HCT116 (cell line): ENCODE measurements at regions not wholly inside any gene's neighbourhood (a gene's known extent, or its start where the extent isn't known, plus 50 kb on each side); places are given as distances from the start of the nearest gene placed in this dataset.

Experiments used
- ATAC-seq: fragments of 200-7000 bp; cut with Tn5 transposase; 2 replicates; pipeline ENCODE4 v1.9.1; 2020; ENCODE audit warnings: mild to moderate bottlenecking, moderate library complexity
- BruUV-seq: library from RNA; stranded (reverse); fragments of 400-500 nt; replicated peaks from 2 replicates; lab custom pipeline; 2021; lab: Mats Ljungman, UMichigan
- CTCF ChIA-PET: fragments of 300-600 bp; sonication (Branson Sonifier 250); formaldehyde crosslinking; loops from one replicate; lab custom pipeline; 2021; ENCODE audit warnings: antibody characterized with exemption; lab: Charles Lee
- POLR2A ChIA-PET: fragments of 300-600, 350-600 bp; sonication (Branson Sonifier 250); formaldehyde crosslinking; loops from one replicate; lab custom pipeline; 2021; ENCODE audit warnings: antibody characterized with exemption; lab: Charles Lee
- RAD21 ChIA-PET, 2 experiments: fragments of 300-600 bp; sonication (Branson Sonifier 250); formaldehyde crosslinking; loops; one replicate each; lab custom pipeline; 2023; ENCODE audit warnings: low total read pairs in 2 of 2; ENCODE audit not compliant: uncharacterized antibody in 2 of 2, unreplicated experiment in 2 of 2, low non-redundant PET in 1 of 2; lab: Charles Lee
- DNase-seq: peaks from one replicate; pipeline ENCODE4 v3.0.0-alpha.2; 2010; ENCODE audit warnings: low read depth, low spot score
- H2AFZ ChIP-seq: fragments of 200-600 bp; shearing (Covaris generic), sonication (generic); 2 replicates; pipeline ENCODE4 v1.6.1; 2017; ENCODE audit warnings: low read depth, mixed run types, mixed read lengths, antibody characterized with exemption, low read length; ENCODE audit not compliant: poor library complexity, severe bottlenecking
- H3K27ac ChIP-seq: 2 replicates; pipeline ENCODE4 v1.5.1; 2012; ENCODE audit warnings: low read depth, low read length
- H3K27me3 ChIP-seq: fragments of 200-600 bp; sonication (generic); 2 replicates; pipeline ENCODE4 v1.6.1; 2016; ENCODE audit warnings: mixed run types, low read length, mixed read lengths; ENCODE audit not compliant: insufficient read depth
- H3K36me3 ChIP-seq, 2 experiments: fragments of 200-500 bp in 1 of 2; fragments of 200-600 bp in 1 of 2; sonication (Bioruptor generic) in 1 of 2; sonication (generic) in 1 of 2; 2 replicates each; pipeline versions ENCODE4 v1.5.1 to v1.6.1; 2014 to 2016; ENCODE audit warnings: low read length in 2 of 2, inconsistent platforms in 1 of 2, mixed read lengths in 1 of 2, mixed run types in 1 of 2; ENCODE audit not compliant: insufficient read depth in 2 of 2, control insufficient read depth in 1 of 2
- H3K4me1 ChIP-seq, 2 experiments: fragments of 200-600 bp in 1 of 2; sonication (generic) in 1 of 2; 2 replicates each; pipeline versions ENCODE4 v1.5.1 to v1.6.1; 2012 to 2017; ENCODE audit warnings: low read length in 2 of 2, inconsistent platforms in 1 of 2, mild to moderate bottlenecking in 1 of 2, mixed read lengths in 1 of 2, mixed run types in 1 of 2, moderate library complexity in 1 of 2; ENCODE audit not compliant: insufficient read depth in 2 of 2, control insufficient read depth in 1 of 2
- H3K4me2 ChIP-seq: fragments of 200-600 bp; sonication (generic); 2 replicates; pipeline ENCODE4 v1.6.1; 2017; ENCODE audit warnings: mixed run types, low read length, mixed read lengths
- H3K4me3 ChIP-seq, 2 experiments: fragments of 200-600 bp in 1 of 2; sonication (generic) in 1 of 2; replicated peaks in 1 of 2; 2 replicates each; pipeline ENCODE4 v1.5.1; 2011 to 2016; ENCODE audit warnings: low read length in 2 of 2, control low read depth in 1 of 2, low read depth in 1 of 2, mild to moderate bottlenecking in 1 of 2, mixed read lengths in 1 of 2, mixed run types in 1 of 2
- H3K79me2 ChIP-seq: fragments of 200-600 bp; sonication (generic); 2 replicates; pipeline ENCODE4 v1.6.1; 2017; ENCODE audit warnings: mild to moderate bottlenecking, mixed run types, low read length, moderate library complexity, mixed read lengths; ENCODE audit not compliant: insufficient read depth
- H3K9ac ChIP-seq: fragments of 200-600 bp; sonication (generic); 2 replicates; pipeline ENCODE4 v1.6.1; 2016; ENCODE audit warnings: low read length, mixed read lengths
- H3K9me2 ChIP-seq: fragments of 200-600 bp; sonication (generic), shearing (Covaris generic); 2 replicates; pipeline ENCODE4 v1.6.1; 2017; ENCODE audit warnings: mixed run types, mild to moderate bottlenecking, moderate library complexity; ENCODE audit not compliant: insufficient read depth
- H3K9me3 ChIP-seq, 2 experiments: fragments of 200-500 bp in 1 of 2; fragments of 200-600 bp in 1 of 2; sonication (Bioruptor generic) in 1 of 2; sonication (generic) in 1 of 2; 2 replicates each; pipeline ENCODE4 v1.6.1; 2014 to 2017; ENCODE audit warnings: low read length in 2 of 2, mixed read lengths in 2 of 2, inconsistent platforms in 1 of 2, low read depth in 1 of 2, mild to moderate bottlenecking in 1 of 2, mixed run types in 1 of 2, moderate library complexity in 1 of 2; ENCODE audit not compliant: control insufficient read depth in 1 of 2, insufficient read depth in 1 of 2
- H4K20me1 ChIP-seq: fragments of 200-600 bp; sonication (generic), shearing (Covaris generic); 2 replicates; pipeline ENCODE4 v1.6.1; 2017; ENCODE audit warnings: mixed run types, mild to moderate bottlenecking, moderate library complexity; ENCODE audit not compliant: insufficient read depth
- CBX3 ChIP-seq: IDR thresholded peaks from 2 replicates; pipeline ENCODE4 v1.6.1; 2012; ENCODE audit warnings: low read depth
- CEBPB ChIP-seq: IDR thresholded peaks from 2 replicates; pipeline ENCODE4 v1.6.1; 2012; ENCODE audit warnings: low read depth
- EZH2 ChIP-seq: fragments of 200-600 bp; sonication (generic); IDR thresholded peaks from 2 replicates; pipeline ENCODE4 v1.6.1; 2017; ENCODE audit warnings: antibody characterized with exemption, mixed run types
- JUND ChIP-seq: IDR thresholded peaks from 2 replicates; pipeline ENCODE4 v1.6.1; 2012
- RAD21 ChIP-seq: IDR thresholded peaks from 2 replicates; pipeline ENCODE4 v1.6.1; 2012; ENCODE audit warnings: low read depth, mild to moderate bottlenecking
- SIN3A ChIP-seq: IDR thresholded peaks from 2 replicates; pipeline ENCODE4 v1.6.1; 2012; ENCODE audit warnings: low read depth
- SP1 ChIP-seq: IDR thresholded peaks from 2 replicates; pipeline ENCODE4 v1.6.1; 2012; ENCODE audit warnings: low read depth
- SRF ChIP-seq: IDR thresholded peaks from 2 replicates; pipeline ENCODE4 v1.6.1; 2012; ENCODE audit warnings: low read depth
- YY1 ChIP-seq: IDR thresholded peaks from 2 replicates; pipeline ENCODE4 v1.6.1; 2011; ENCODE audit warnings: low read length, low read depth, moderate library complexity, mild to moderate bottlenecking; ENCODE audit not compliant: insufficient replicate concordance; ENCODE audit errors: extremely low read depth
- intact Hi-C: fragments of 100-400 bp; cut with micrococcal nuclease; formaldehyde crosslinking; loops from 2 replicates; pipeline ENCODE4 v1.10.0; 2022
- TF ChIP-seq, protein P1 (sequence below): IDR thresholded peaks from 2 replicates; pipeline ENCODE4 v1.6.1; 2012; ENCODE audit warnings: low read depth
- TF ChIP-seq, protein P2 (sequence below): IDR thresholded peaks from 2 replicates; pipeline ENCODE4 v1.6.1; 2011; ENCODE audit warnings: mild to moderate bottlenecking, low read length, moderate library complexity; ENCODE audit not compliant: insufficient replicate concordance; ENCODE audit errors: extremely low read depth
- TF ChIP-seq, protein P3 (sequence below), 3 experiments: fragments of 200-600 bp in 1 of 3; sonication (generic) in 1 of 3; IDR thresholded peaks in 2 of 3; conservative IDR thresholded peaks in 1 of 3; 2 replicates each; pipeline ENCODE4 v1.5.1; 2012 to 2017; ENCODE audit warnings: low read depth in 2 of 3, low read length in 2 of 3, antibody characterized with exemption in 1 of 3, borderline replicate concordance in 1 of 3, control low read depth in 1 of 3, mild to moderate bottlenecking in 1 of 3, mixed read lengths in 1 of 3, mixed run types in 1 of 3, moderate library complexity in 1 of 3; ENCODE audit not compliant: insufficient read depth in 1 of 3
- TF ChIP-seq, protein P4 (sequence below): IDR thresholded peaks from 2 replicates; pipeline ENCODE4 v1.6.1; 2012

DNA sequence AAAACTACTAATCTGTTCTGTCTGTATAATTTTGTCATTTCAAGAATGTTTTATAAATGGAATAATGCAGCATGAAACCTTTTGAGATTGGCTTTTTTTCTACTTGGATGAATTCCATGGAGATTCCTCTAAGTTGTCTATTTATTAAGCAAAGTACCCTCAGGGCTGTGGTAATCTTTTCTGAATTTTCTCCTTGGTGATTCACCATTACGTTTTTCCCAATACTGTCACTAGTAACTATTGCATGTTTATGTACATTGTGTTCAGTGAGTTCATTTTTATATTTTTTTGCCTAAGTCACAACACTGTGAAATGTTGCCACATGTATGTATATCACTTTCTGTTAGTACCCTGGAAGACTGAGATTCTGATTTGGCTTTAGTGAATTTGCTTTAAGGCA is 177.0 kb upstream of the GRIN3A start:
- CTCF ChIA-PET, result no interaction called here
- H3K79me2 ChIP-seq, result no peaks in the 10 kb centered on the region
- POLR2A ChIA-PET, result no interaction called here
- no peaks in the 10 kb centered on the region for H3K36me3 ChIP-seq
- no peak for TF ChIP-seq SIN3A
- TF ChIP-seq EZH2, result no peak
- no peak for TF ChIP-seq SRF
- no peak for TF ChIP-seq CBX3
- TF ChIP-seq CEBPB, result no peak
- TF ChIP-seq, all 23 proteins: peak for 0
- intact Hi-C loops, result no loop called here
- RAD21 ChIA-PET, result no interaction called here
- Histone ChIP-seq H3K9me2 (no peaks in the 10 kb centered on the region), H3K27ac (no peak overlapping the region), H3K4me3 (no peak overlapping the region), H3K4me2 (no peak overlapping the region), H3K27me3 (no peaks in the 10 kb centered on the region), H2AFZ (no peak overlapping the region), H3K9me3 (no peaks in the 10 kb centered on the region; a peak in 1 of 4 replicates), H4K20me1 (no peaks in the 10 kb centered on the region), H3K9ac (no peak overlapping the region), H3K4me1 (no peaks in the 10 kb centered on the region)
- no TSS peak for BruUV-seq
- DNase-seq, result no peak
- ATAC-seq, result no peak

DNA sequence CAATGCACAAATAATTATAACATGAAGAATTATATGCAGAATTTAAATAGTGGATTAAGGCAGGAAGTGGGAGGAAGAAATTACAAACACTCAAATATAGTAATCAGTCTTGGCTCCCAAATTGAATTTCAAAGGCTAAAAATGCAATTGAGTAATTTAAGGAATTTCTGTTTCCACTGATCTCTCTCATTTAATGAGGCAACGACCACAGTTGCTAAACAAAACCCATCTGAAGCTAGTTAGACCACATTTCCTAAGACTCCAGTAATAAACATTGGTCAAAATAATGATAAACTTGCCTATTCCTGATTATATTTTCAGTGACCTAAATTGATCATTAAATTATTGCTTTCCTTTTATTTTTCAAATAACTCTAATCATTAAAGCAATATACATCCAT is 174.3 kb upstream of the GRIN3A start:
- no TSS peak for BruUV-seq
- no peak overlapping the region for H3K4me3 ChIP-seq
- ChIA-PET RAD21 (no interaction called here), CTCF (no interaction called here), POLR2A (no interaction called here)
- DNase-seq, result no peak
- H3K79me2 ChIP-seq, result no peaks in the 10 kb centered on the region
- no peaks in the 10 kb centered on the region for H3K9me2 ChIP-seq
- no peak overlapping the region for H3K9ac ChIP-seq
- no peaks in the 10 kb centered on the region for H3K27me3 ChIP-seq
- H3K36me3 ChIP-seq, result no peaks in the 10 kb centered on the region
- no peak overlapping the region for H3K4me2 ChIP-seq
- no peak overlapping the region for H2AFZ ChIP-seq
- H4K20me1 ChIP-seq, result no peaks in the 10 kb centered on the region
- ATAC-seq, result no peak
- no peak overlapping the region for H3K27ac ChIP-seq
- H3K9me3 ChIP-seq, result no peaks in the 10 kb centered on the region; a peak in 1 of 4 replicates
- H3K4me1 ChIP-seq, result no peaks in the 10 kb centered on the region
- intact Hi-C loops, result no loop called here
- TF ChIP-seq SIN3A, result no peak
- no peak for TF ChIP-seq SRF
- TF ChIP-seq, protein P1, sequence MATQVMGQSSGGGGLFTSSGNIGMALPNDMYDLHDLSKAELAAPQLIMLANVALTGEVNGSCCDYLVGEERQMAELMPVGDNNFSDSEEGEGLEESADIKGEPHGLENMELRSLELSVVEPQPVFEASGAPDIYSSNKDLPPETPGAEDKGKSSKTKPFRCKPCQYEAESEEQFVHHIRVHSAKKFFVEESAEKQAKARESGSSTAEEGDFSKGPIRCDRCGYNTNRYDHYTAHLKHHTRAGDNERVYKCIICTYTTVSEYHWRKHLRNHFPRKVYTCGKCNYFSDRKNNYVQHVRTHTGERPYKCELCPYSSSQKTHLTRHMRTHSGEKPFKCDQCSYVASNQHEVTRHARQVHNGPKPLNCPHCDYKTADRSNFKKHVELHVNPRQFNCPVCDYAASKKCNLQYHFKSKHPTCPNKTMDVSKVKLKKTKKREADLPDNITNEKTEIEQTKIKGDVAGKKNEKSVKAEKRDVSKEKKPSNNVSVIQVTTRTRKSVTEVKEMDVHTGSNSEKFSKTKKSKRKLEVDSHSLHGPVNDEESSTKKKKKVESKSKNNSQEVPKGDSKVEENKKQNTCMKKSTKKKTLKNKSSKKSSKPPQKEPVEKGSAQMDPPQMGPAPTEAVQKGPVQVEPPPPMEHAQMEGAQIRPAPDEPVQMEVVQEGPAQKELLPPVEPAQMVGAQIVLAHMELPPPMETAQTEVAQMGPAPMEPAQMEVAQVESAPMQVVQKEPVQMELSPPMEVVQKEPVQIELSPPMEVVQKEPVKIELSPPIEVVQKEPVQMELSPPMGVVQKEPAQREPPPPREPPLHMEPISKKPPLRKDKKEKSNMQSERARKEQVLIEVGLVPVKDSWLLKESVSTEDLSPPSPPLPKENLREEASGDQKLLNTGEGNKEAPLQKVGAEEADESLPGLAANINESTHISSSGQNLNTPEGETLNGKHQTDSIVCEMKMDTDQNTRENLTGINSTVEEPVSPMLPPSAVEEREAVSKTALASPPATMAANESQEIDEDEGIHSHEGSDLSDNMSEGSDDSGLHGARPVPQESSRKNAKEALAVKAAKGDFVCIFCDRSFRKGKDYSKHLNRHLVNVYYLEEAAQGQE, result no peak
- TF ChIP-seq SP1, result no peak
- no peak for TF ChIP-seq EZH2
- TF ChIP-seq, protein P2, sequence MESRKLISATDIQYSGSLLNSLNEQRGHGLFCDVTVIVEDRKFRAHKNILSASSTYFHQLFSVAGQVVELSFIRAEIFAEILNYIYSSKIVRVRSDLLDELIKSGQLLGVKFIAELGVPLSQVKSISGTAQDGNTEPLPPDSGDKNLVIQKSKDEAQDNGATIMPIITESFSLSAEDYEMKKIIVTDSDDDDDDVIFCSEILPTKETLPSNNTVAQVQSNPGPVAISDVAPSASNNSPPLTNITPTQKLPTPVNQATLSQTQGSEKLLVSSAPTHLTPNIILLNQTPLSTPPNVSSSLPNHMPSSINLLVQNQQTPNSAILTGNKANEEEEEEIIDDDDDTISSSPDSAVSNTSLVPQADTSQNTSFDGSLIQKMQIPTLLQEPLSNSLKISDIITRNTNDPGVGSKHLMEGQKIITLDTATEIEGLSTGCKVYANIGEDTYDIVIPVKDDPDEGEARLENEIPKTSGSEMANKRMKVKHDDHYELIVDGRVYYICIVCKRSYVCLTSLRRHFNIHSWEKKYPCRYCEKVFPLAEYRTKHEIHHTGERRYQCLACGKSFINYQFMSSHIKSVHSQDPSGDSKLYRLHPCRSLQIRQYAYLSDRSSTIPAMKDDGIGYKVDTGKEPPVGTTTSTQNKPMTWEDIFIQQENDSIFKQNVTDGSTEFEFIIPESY, result no peak
- TF ChIP-seq YY1, result no peak
- no peak for TF ChIP-seq RAD21
- no peak for TF ChIP-seq CBX3
- TF ChIP-seq JUND, result no peak
- TF ChIP-seq, protein P3, sequence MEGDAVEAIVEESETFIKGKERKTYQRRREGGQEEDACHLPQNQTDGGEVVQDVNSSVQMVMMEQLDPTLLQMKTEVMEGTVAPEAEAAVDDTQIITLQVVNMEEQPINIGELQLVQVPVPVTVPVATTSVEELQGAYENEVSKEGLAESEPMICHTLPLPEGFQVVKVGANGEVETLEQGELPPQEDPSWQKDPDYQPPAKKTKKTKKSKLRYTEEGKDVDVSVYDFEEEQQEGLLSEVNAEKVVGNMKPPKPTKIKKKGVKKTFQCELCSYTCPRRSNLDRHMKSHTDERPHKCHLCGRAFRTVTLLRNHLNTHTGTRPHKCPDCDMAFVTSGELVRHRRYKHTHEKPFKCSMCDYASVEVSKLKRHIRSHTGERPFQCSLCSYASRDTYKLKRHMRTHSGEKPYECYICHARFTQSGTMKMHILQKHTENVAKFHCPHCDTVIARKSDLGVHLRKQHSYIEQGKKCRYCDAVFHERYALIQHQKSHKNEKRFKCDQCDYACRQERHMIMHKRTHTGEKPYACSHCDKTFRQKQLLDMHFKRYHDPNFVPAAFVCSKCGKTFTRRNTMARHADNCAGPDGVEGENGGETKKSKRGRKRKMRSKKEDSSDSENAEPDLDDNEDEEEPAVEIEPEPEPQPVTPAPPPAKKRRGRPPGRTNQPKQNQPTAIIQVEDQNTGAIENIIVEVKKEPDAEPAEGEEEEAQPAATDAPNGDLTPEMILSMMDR (IDR thresholded peaks at IDR 0.05 in 2 of 3, conservative IDR thresholded peaks at IDR 0.05 in 1 of 3; ENCODE audit: borderline replicate concordance in 1 of 3, insufficient read depth in 1 of 3, low read depth in 2 of 3, low read length in 2 of 3), result no peak
- TF ChIP-seq, protein P4, sequence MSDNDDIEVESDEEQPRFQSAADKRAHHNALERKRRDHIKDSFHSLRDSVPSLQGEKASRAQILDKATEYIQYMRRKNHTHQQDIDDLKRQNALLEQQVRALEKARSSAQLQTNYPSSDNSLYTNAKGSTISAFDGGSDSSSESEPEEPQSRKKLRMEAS, result no peak
